PC-3 (cell line): ENCODE measurements at regions not wholly inside any gene's neighbourhood (a gene's known extent, or its start where the extent isn't known, plus 50 kb on each side); places are given as distances from the start of the nearest gene placed in this dataset.

Experiments
- CTCF ChIP-seq: fragments of 300-600 bp; sonication (generic); conservative IDR thresholded peaks from 2 replicates; pipeline ENCODE4 v1.5.1; 2017; ENCODE audit warnings: antibody characterized with exemption, low read depth, mild to moderate bottlenecking, low read length
- EZH2phosphoT487 ChIP-seq: fragments of 300-600 bp; sonication (generic); IDR thresholded peaks from 2 replicates; pipeline ENCODE4 v1.6.1; 2018; ENCODE audit warnings: mild to moderate bottlenecking, antibody characterized with exemption, low read length, borderline replicate concordance

- TF ChIP-seq EZH2phosphoT487 (no peak), CTCF (no peak)
Measured at GRCh38 chr20:47956268-47956995, 171.2 kb upstream of the SULF2 start.
